HG02759 (cell line): ENCODE measurements at regions not wholly inside any gene's neighbourhood (a gene's known extent, or its start where the extent isn't known, plus 50 kb on each side); places are given as distances from the start of the nearest gene placed in this dataset.

Experiments used
- ATAC-seq: cut with Tn5 transposase; IDR thresholded peaks from one replicate; pipeline ENCODE4 v1.9.1; 2021; ENCODE audit warnings: mild to moderate bottlenecking, moderate library complexity; ENCODE audit not compliant: unreplicated experiment

GRCh38 chr22:49381595-49382450, 445.9 kb downstream of the BRD1 start:
- ATAC-seq, result no peak

DNA sequence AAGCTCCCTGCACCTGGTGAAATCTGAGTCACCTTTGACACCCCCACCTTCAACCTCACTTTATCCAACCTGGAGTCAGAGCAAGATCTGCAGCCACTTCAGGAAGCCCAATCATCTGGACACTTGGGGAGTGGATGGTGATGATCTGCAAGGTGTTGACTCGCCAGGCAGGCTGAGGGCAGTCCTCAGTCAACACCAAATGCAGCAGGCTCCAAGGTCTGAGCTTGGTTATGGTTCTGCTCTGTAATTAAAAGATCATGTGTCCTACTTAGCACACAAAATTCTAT, 446.9 kb downstream of the BRD1 start:
- ATAC-seq, result no peak

DNA sequence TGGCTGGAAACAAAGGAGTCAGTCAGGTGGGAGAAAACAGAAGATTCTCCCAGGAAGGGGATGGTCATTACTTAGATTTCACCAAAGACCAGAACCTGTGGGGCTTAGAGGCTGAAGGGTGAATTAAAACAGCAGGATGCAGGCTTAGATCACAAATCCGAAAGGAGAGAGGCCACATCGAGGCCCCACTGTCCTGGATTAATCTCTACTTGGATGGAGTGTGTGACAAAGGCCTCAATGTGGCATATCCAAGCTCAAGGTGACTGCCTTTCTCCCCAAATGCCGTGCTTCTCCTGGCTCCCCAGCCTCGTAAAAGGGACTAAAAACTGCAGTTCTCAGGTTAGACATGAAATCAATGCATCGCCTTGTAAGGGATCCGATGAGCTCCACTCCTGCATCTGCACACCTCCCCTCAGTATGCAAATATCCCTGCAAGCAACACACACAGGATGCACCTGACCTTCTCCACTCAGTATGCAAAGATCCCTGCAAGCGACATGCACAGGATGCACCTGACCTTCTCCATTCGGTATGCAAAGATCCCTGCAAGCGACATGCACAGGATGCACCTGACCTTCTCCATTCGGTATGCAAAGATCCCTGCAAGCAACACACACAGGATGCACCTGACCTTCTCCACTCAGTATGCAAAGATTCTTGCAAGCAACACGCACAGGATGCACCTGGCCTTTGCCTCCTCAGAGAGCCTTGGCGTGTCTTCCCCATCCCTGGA, 447.4 kb downstream of the BRD1 start:
- ATAC-seq, result no peak

DNA sequence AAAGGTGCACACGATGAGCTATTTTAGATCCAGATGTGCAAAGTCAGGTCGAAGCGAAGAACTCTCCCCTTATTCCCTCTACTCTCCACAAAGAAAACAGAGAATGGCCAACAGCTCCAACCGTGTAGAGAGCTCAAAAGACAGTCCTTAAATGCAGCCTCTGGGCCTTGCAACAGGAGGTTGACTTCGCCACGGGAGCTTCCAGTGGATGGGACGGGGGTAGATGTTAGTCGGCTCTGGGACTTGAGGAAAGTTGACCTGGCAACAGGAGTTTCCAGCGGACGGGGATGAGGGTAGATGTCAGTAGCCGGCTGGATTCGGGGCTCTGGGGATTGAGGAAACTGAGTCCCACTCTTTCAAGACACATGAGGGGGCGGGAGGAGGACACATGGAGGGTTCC, 450.4 kb downstream of the BRD1 start:
- ATAC-seq, result no peak

GRCh38 chr22:49373801-49374226, 453.9 kb downstream of the BRD1 start:
- no peak for ATAC-seq

GRCh38 chr22:49373289-49373666, 454.4 kb downstream of the BRD1 start:
- ATAC-seq, result no peak

- no peak for ATAC-seq
These were observed 455.0 kb downstream of the BRD1 start for GRCh38 chr22:49372530-49373288.

DNA sequence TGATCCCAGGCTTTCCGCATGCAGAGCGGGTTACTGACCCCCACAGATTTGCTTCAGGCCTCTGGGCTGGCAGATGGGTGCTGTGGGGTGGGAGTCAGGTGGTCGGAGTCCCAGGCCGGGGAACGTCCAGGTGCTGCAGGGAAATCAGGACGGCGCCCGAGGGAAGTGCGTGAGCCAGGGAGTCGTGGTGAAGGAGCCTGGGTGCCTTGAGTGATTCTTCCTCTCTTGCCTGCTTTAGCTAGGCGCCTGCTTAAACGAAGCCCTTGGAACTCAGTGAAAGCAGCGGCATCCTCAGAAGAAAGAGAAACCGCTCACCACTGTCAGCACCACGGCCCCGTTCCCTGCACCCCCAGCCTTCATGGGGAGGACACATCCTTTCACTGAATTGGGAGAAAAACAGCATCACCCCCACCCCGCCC, 455.6 kb downstream of the BRD1 start:
- no peak for ATAC-seq

GRCh38 chr22:49371325-49372110, 456.2 kb downstream of the BRD1 start:
- no peak for ATAC-seq

GRCh38 chr22:49370627-49371301, 456.9 kb downstream of the BRD1 start:
- ATAC-seq, result no peak

DNA sequence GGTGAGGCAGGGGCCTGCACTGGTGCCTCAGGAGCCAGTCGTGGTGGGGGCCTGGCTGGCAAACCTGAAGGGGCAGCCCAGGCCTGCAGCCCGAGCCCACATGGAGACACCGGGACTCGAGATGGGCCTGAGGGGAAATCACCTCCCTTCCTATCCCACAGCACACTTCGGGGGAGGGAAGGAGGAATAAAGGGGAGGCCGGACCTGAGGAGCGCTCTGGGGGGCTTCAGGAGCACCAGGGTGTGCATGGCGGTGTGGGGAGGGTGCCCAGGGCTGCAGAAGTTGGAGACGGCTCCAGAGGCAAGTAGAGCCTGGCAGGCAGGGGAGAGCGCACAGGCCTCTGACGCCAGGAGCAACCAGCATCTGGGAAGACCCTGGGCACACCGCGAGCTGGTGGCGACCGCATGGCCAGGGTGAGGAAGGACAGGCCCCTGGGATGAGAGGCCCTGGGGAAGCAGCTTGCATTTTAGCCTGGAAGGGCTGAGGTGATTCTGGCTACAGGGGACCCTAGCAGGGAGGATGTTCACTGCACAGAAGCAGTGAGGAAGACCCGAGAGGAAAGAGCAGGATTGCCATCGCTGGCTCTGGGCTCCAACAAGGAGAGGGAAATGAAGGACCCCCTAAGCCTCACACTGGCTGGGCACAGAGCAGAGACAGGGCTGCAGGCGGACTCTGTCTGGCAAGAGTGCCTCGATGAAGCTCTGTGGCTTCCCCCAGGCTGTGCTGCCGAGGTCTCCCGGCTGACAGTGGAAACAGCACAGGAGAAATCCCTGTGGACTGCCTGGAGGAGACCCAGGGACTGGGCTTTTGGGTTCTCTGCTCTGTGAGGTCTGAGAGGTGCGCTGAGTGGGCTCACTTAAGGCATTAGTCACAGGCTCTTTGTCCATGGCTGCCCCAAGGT, 457.7 kb downstream of the BRD1 start:
- ATAC-seq, result no peak

- ATAC-seq, result no peak
These were observed 458.5 kb downstream of the BRD1 start for GRCh38 chr22:49368976-49369725.

- no peak for ATAC-seq
These were observed 459.3 kb downstream of the BRD1 start for GRCh38 chr22:49368221-49368975.

- ATAC-seq, result no peak
These were observed 460.5 kb downstream of the BRD1 start for GRCh38 chr22:49367041-49367697.

- ATAC-seq, result no peak
These were observed 461.2 kb downstream of the BRD1 start for GRCh38 chr22:49366437-49366836.

DNA sequence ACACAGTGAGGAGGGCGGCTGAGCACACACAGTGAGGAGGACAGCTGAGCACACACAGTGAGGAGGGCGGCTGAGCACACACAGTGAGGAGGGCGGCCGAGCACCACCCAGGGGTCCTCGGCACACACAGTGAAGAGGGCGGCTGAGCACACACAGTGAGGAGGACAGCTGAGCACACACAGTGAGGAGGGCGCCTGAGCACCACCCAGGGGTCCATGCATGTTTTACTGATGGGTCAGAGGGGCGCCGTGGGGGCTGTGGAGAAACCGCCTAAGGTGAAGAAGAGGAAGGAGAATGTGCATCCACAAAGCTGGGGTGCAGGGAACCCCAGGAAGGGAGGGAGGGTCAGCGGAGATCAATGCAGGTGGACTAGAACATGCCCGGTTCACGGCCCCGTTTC, 461.8 kb downstream of the BRD1 start:
- no peak for ATAC-seq

DNA sequence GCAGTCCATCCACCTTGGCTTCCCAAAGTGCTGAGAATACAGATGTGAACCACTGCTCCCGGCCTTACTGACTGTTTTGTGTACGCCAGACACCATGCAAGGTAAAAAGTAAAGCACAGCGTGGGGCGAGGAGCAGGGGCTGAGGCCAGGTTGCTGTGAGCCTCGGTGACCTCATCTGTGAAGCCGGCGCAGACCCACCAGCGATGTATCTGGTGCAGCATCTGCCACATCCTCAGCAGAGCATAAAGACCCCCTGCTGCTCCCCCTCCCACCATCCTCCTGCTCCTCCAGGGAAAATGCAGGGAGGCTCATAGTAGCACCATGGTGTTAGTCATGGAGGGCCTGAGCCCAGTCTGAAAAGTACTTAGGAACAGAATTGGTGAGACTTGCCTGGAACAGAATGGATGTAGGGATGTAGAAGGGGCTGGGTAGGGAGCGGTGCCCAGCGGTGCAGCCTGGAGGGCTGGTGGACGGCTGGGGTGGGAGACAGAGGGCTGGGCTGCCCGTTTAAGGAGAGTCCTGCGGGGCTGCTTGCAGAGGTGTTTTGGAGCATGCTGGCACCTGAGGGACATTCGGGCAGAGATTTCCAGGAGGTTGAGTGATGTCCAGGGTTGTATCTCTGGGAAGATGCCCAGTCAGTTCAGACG, 462.4 kb downstream of the BRD1 start:
- no peak for ATAC-seq
